ENCODE measurements at regions not wholly inside any gene's neighbourhood (a gene's known extent, or its start where the extent isn't known, plus 50 kb on each side); places are given as distances from the start of the nearest gene placed in this dataset.

DNA sequence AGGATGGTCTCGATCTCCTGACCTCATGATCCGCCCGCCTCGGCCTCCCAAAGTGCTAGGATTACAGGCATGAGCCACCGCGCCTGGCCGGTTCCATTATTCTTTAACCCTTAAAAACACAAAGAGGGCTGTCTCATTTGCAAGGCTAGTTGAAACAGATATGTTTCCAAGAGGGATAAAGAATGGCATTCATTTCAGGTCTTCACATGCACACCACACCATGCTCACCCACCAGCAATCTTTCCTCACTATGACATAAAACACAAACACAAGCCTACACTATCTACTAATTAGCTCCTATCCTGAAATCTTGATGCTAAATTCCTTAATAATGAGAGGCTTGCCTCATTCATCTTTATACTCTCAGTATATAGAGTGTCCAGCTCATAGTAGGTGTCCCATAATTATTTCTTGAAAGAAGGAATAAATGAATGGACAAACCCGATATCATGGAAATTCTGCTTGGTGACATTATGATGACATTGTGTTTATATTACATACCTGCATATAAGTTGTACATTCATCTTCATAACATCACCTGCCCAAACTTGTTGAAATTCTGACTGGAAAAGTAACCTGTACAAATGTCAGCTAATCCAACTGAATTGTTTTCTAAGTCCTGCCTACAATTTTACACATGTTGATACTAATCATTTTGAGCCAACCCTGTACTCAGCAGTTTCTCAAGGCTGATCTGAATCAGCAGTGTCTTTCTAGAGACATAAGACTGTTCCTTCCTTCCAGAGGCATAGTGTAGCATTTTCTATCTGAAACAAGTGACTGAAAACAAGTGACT, 408.5 kb downstream of the KLHL13 start:
- Histone ChIP-seq H3K36me3 (no peaks in the 10 kb centered on the region), H3K27me3 (no peaks in the 10 kb centered on the region), H4K20me1 (no peaks in the 10 kb centered on the region), H3K4me2 (no peak overlapping the region), H3K4me3 (no peak overlapping the region), H3K9me3 (no peaks in the 10 kb centered on the region), H3K4me1 (no peaks in the 10 kb centered on the region), H3K9ac (no peak overlapping the region), H3K27ac (no peak overlapping the region)
- TF ChIP-seq Cebpa-rat (IDR thresholded peaks at IDR 0.05): no peak

DNA sequence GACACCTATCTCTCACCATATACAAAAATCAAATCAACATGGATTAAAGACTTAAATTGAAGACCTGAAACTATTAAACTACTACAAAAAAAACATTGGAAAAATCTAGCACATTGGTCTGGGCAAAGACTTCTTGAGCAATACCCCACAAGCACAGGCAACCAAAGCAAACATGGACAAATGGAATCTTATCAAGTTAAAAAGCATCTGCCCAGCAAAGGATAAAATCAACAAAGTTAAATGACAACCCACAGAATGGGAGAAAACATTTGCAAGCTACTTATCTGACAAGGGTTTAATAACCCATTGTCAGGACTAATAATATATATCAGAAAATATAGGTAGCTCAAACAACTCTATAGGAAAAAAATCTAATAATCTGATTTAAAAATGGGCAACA, 415.6 kb downstream of the KLHL13 start:
- Histone ChIP-seq H3K36me3 (no peaks in the 10 kb centered on the region), H3K4me3 (no peak overlapping the region), H3K4me1 (no peaks in the 10 kb centered on the region), H3K9ac (no peak overlapping the region), H3K27me3 (no peaks in the 10 kb centered on the region), H4K20me1 (no peaks in the 10 kb centered on the region), H3K27ac (no peak overlapping the region), H3K9me3 (peaks cover 22% of the 10 kb centered on the region; the same call in 1 of the 2 replicates), H3K4me2 (no peak overlapping the region)
- TF ChIP-seq Cebpa-rat (IDR thresholded peaks at IDR 0.05): no peak

DNA sequence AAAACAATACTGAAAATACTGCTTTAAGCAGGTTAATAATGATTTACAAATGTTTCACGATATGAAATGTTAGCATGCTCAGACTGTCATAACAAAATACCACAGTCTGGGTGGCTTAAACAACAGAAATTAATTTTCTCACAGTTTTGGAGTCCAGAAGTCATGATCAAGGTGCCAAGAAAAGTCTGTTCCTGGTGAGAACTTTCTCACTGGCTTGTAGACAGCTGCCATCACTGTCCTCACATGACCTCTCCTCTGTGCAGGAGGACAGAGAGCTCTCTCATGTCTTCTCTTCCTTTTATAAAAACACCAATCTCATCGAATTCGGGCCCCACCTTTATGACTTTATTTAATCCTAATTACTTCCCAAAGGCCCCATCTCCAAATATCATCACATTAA, 426.7 kb downstream of the KLHL13 start:
- Histone ChIP-seq H3K27ac (no peak overlapping the region), H3K4me3 (no peak overlapping the region), H3K4me2 (no peak overlapping the region), H3K36me3 (no peaks in the 10 kb centered on the region), H3K27me3 (no peaks in the 10 kb centered on the region), H3K9me3 (no peaks in the 10 kb centered on the region), H3K4me1 (no peaks in the 10 kb centered on the region), H3K9ac (no peak overlapping the region), H4K20me1 (no peaks in the 10 kb centered on the region)
- TF ChIP-seq Cebpa-rat (IDR thresholded peaks at IDR 0.05): no peak

DNA sequence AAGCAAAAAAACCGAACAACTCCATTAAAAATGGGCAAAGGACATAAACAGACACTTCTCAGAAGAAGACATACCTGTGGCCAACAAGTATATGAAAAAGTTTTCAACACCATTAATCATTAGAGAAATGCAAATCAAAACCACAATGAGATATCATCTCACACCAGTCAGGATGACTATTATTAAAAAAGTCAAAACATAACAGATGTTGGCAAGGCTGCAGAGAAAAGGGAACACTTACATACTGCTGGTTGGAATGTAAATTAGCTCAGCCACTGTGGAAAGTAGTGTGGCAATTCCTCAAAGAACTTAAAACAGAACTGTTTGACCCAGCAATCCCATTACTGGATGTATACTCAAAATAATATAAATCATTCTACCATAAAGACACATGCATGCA, 436.3 kb downstream of the KLHL13 start:
- no peak overlapping the region for H3K9ac ChIP-seq
- H3K9me3 ChIP-seq: peaks cover 9% of the 10 kb centered on the region; the same call in 1 of the 2 replicates
- peaks cover 15% of the 10 kb centered on the region for H3K4me1 ChIP-seq
- H3K27ac ChIP-seq: no peak overlapping the region
- no peak overlapping the region for H3K4me3 ChIP-seq
- no peak for TF ChIP-seq Cebpa-rat (IDR thresholded peaks at IDR 0.05)
- no peaks in the 10 kb centered on the region for H4K20me1 ChIP-seq
- H3K36me3 ChIP-seq: no peaks in the 10 kb centered on the region
- no peaks in the 10 kb centered on the region for H3K27me3 ChIP-seq
- peak overlapping the region; percentile 42; the same call in 1 of the 2 replicates for H3K4me2 ChIP-seq

DNA sequence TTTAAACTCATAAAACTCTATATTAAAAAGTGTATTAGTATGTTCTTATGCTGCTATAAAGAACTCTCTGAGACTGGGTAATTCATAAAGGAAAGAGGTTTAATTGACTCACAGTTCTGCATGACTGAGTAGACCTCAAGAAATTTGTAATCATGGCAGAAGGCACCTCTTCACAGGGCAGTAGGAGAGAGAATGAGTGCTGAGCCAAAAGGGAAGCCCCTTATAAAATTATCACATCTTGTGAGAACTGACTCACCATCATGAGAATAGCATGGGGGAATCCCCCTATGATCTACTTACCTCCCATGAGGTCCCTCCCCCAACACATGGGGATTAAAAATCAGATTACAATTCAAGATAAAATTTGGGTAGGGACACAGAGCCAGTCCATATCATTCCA, 463.2 kb downstream of the KLHL13 start:
- Histone ChIP-seq H3K4me1 (no peaks in the 10 kb centered on the region), H3K4me2 (no peak overlapping the region), H3K4me3 (no peak overlapping the region), H3K9me3 (peaks cover 16% of the 10 kb centered on the region), H3K36me3 (no peaks in the 10 kb centered on the region), H3K9ac (no peak overlapping the region), H3K27ac (no peak overlapping the region), H3K27me3 (no peaks in the 10 kb centered on the region), H4K20me1 (no peaks in the 10 kb centered on the region)
- no peak for TF ChIP-seq Cebpa-rat (IDR thresholded peaks at IDR 0.05)

DNA sequence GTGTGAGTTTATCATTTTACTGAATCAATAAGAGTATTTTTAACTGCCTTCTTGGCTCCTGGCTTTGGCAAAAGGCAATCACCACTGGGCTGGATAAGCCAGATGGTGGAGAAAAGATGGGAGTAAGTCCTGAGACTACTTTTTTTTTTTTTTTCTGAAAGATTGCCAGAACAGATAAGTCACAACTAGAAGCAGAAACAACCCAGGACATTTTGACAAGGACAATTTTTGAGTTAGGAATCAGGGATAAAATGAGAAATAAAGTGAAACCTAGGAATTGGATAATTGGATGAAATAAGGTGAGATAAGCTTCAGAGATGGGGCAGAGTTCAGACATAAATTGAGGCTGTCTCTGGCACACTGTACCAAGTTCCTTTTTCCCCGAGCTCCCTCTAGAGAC, 471.0 kb downstream of the KLHL13 start:
- no peaks in the 10 kb centered on the region for H4K20me1 ChIP-seq
- H3K4me2 ChIP-seq: no peak overlapping the region
- H3K27me3 ChIP-seq: no peaks in the 10 kb centered on the region
- no peak overlapping the region for H3K4me3 ChIP-seq
- no peaks in the 10 kb centered on the region for H3K9me3 ChIP-seq
- H3K27ac ChIP-seq: no peak overlapping the region
- no peak for TF ChIP-seq Cebpa-rat (IDR thresholded peaks at IDR 0.05)
- no peaks in the 10 kb centered on the region for H3K4me1 ChIP-seq
- H3K9ac ChIP-seq: no peak overlapping the region
- H3K36me3 ChIP-seq: no peaks in the 10 kb centered on the region

DNA sequence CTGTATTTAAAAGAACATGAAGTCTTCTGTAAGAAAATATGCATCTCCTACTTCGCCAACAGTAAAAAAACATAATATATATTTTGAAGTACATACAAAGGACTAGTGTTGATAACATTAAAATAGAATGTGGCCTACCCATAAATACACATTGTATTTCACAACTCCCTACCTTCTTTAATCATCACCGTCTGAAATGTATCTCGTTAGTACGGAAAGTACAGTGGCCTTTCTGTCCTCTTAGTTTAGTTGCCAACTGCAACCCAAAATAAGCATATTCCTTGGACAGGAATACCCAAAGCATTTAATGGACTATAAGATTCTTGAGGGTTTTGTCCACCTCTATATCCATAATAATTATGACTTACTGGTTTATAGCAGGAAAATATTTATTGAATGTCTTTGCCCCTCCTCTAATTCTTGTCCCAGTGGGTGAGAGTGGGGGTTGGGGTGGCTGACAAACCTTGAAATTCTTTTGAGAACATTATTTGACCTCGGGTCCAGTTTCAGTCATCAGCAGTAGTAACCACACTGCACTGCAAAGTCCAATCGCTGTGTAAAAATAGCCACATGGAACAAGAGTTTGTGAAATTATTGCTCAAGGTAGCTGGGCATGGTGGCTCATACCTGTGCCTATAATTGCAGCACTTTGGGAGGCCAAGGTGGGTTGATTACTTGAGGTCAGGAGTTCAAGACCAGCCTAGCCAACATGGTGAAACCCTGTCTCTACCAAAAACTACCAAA, 474.5 kb downstream of the KLHL13 start:
- H4K20me1 ChIP-seq: no peaks in the 10 kb centered on the region
- H3K4me2 ChIP-seq: no peak overlapping the region
- H3K9me3 ChIP-seq: no peaks in the 10 kb centered on the region
- no peak for TF ChIP-seq Cebpa-rat (IDR thresholded peaks at IDR 0.05)
- H3K27me3 ChIP-seq: no peaks in the 10 kb centered on the region
- H3K27ac ChIP-seq: no peak overlapping the region
- no peaks in the 10 kb centered on the region for H3K4me1 ChIP-seq
- H3K4me3 ChIP-seq: no peak overlapping the region
- no peaks in the 10 kb centered on the region for H3K36me3 ChIP-seq
- H3K9ac ChIP-seq: no peak overlapping the region

DNA sequence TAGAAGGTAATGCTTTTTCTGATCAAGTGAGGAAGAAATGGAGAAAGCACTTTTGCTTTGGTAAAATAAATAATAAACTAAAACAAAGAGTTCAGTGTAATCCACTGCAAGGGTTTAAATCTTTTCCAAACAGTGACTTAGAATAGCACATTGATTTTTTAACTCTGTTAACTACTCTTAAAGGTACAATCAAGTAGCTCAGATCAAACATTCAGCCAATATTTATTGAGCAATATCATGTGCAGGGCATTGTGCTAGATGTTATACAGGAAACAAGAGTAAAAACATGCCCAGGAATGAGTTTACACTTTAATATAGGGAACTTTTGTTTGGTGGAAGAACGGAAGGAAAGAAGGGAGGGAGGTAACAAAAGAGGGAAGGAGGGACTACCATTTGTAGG, 479.8 kb downstream of the KLHL13 start:
- no peaks in the 10 kb centered on the region for H3K27me3 ChIP-seq
- no peak overlapping the region for H3K4me3 ChIP-seq
- H3K9ac ChIP-seq: no peak overlapping the region
- H3K36me3 ChIP-seq: no peaks in the 10 kb centered on the region
- no peaks in the 10 kb centered on the region for H3K4me1 ChIP-seq
- no peaks in the 10 kb centered on the region for H4K20me1 ChIP-seq
- no peak overlapping the region for H3K27ac ChIP-seq
- TF ChIP-seq Cebpa-rat (IDR thresholded peaks at IDR 0.05): no peak
- H3K9me3 ChIP-seq: no peaks in the 10 kb centered on the region
- H3K4me2 ChIP-seq: no peak overlapping the region

DNA sequence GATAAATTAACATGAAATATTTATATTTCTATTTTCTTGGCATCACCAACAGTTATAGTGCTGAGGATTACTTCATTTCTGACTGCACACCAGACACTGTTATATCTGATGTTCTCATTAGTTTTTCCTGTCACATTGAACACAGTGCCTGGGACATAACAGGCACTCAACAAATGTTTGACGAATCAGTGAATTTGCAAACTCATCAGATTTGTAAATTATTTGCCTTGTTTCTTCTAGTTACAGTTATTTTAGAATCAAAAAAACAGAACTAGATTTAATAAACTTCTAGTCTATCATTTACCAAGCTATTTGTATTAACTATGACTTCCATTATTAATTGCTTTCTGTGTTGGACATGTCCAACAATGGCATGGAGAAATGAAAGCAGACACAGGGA, 483.3 kb downstream of the KLHL13 start:
- Histone ChIP-seq H3K27me3 (no peaks in the 10 kb centered on the region), H3K9ac (no peak overlapping the region), H3K9me3 (no peaks in the 10 kb centered on the region), H3K4me1 (no peaks in the 10 kb centered on the region), H4K20me1 (no peaks in the 10 kb centered on the region), H3K27ac (no peak overlapping the region), H3K36me3 (no peaks in the 10 kb centered on the region), H3K4me3 (no peak overlapping the region), H3K4me2 (no peak overlapping the region)
- no peak for TF ChIP-seq Cebpa-rat (IDR thresholded peaks at IDR 0.05)

DNA sequence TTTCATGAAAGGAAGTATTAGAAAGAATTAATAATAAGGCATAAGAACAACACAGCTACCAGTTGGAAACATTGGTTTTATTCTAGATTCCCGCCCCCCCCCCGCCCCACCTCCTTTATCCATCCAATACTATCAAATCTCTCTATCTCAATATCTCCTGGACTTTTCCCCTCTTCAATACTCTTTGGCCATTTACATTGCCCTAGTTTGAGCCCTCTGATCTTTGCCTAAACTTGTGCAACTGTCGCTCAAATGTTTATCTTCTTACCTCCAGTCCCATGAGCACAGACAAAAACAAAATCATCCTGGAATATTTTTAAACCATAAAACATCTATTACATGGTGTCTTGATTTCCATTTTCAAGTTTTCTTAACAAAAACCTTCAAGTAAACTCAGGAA, 488.2 kb downstream of the KLHL13 start:
- Histone ChIP-seq H3K27ac (no peak overlapping the region), H3K4me3 (no peak overlapping the region), H3K4me1 (no peaks in the 10 kb centered on the region), H3K9me3 (no peaks in the 10 kb centered on the region), H3K4me2 (no peak overlapping the region), H4K20me1 (no peaks in the 10 kb centered on the region), H3K36me3 (no peaks in the 10 kb centered on the region), H3K27me3 (no peaks in the 10 kb centered on the region), H3K9ac (no peak overlapping the region)
- no peak for TF ChIP-seq Cebpa-rat (IDR thresholded peaks at IDR 0.05)
